SJCRH30 (cell line): ENCODE measurements at regions not wholly inside any gene's neighbourhood (a gene's known extent, or its start where the extent isn't known, plus 50 kb on each side); places are given as distances from the start of the nearest gene placed in this dataset.

Experiments used
- DNase-seq, 2 experiments: peaks; one replicate each; pipeline ENCODE4 v3.0.0-alpha.2; 2015 to 2020
- H3K27ac ChIP-seq: fragments of 250-450 bp; sonication (Bioruptor Pico); 2 replicates; pipeline ENCODE4 v1.5.1; 2020; ENCODE audit warnings: mild to moderate bottlenecking, moderate library complexity
- H3K27me3 ChIP-seq: fragments of 250-450 bp; sonication (Bioruptor Pico); 2 replicates; pipeline ENCODE4 v1.5.1; 2020; ENCODE audit warnings: mild to moderate bottlenecking, moderate library complexity
- H3K36me3 ChIP-seq: fragments of 250-450 bp; sonication (Bioruptor Pico); 2 replicates; pipeline ENCODE4 v1.5.1; 2020; ENCODE audit warnings: mild to moderate bottlenecking, moderate library complexity
- H3K4me1 ChIP-seq: fragments of 250-450 bp; sonication (Bioruptor Pico); 2 replicates; pipeline ENCODE4 v1.5.1; 2020; ENCODE audit warnings: mild to moderate bottlenecking, moderate library complexity
- H3K4me3 ChIP-seq: fragments of 250-450 bp; sonication (Bioruptor Pico); 2 replicates; pipeline ENCODE4 v1.5.1; 2020; ENCODE audit warnings: mild to moderate bottlenecking, moderate library complexity
- H3K9me3 ChIP-seq: fragments of 250-450 bp; sonication (Bioruptor Pico); replicated peaks from 2 replicates; pipeline ENCODE4 v1.5.1; 2020; ENCODE audit warnings: mild to moderate bottlenecking, moderate library complexity

GRCh38 chr6:82576284-82576683, 212.7 kb downstream of the TPBG start:
- no peak overlapping the region for H3K27ac ChIP-seq
- no peaks in the 10 kb centered on the region for H3K36me3 ChIP-seq
- peaks cover 9% of the 10 kb centered on the region for H3K9me3 ChIP-seq
- H3K4me3 ChIP-seq, result no peak overlapping the region
- peaks cover 19% of the 10 kb centered on the region for H3K4me1 ChIP-seq
- no peaks in the 10 kb centered on the region for H3K27me3 ChIP-seq
- no peak for DNase-seq

- Histone ChIP-seq H3K9me3 (no peaks in the 10 kb centered on the region), H3K27me3 (no peaks in the 10 kb centered on the region), H3K4me1 (peaks cover under 1% of the 10 kb centered on the region; the same call in 1 of the 2 replicates), H3K4me3 (no peak overlapping the region), H3K36me3 (no peaks in the 10 kb centered on the region), H3K27ac (no peak overlapping the region)
- DNase-seq, result no peak
Observed at GRCh38 chr6:82584194-82584695, 220.6 kb downstream of the TPBG start.

GRCh38 chr6:82584856-82585255, 221.2 kb downstream of the TPBG start:
- Histone ChIP-seq H3K27ac (no peak overlapping the region), H3K36me3 (no peaks in the 10 kb centered on the region), H3K9me3 (no peaks in the 10 kb centered on the region), H3K4me1 (peaks cover 5% of the 10 kb centered on the region; the same call in 1 of the 2 replicates), H3K27me3 (no peaks in the 10 kb centered on the region), H3K4me3 (no peak overlapping the region)
- DNase-seq, result no peak

GRCh38 chr6:82588020-82588419, 224.4 kb downstream of the TPBG start:
- no peaks in the 10 kb centered on the region for H3K9me3 ChIP-seq
- H3K4me1 ChIP-seq, result peaks cover 5% of the 10 kb centered on the region; the same call in 1 of the 2 replicates
- H3K27me3 ChIP-seq, result no peaks in the 10 kb centered on the region
- no peak overlapping the region for H3K4me3 ChIP-seq
- H3K36me3 ChIP-seq, result no peaks in the 10 kb centered on the region
- H3K27ac ChIP-seq, result no peak overlapping the region
- no peak for DNase-seq

GRCh38 chr6:82588859-82589412, 225.3 kb downstream of the TPBG start:
- Histone ChIP-seq H3K27ac (no peak overlapping the region), H3K9me3 (no peaks in the 10 kb centered on the region), H3K4me1 (peaks cover 5% of the 10 kb centered on the region; the same call in 1 of the 2 replicates), H3K4me3 (no peak overlapping the region), H3K27me3 (no peaks in the 10 kb centered on the region), H3K36me3 (no peaks in the 10 kb centered on the region)
- DNase-seq, result no peak

- DNase-seq, result peak; percentile 28 to 63
- Histone ChIP-seq H3K9me3 (no peaks in the 10 kb centered on the region), H3K27ac (no peak overlapping the region), H3K36me3 (no peaks in the 10 kb centered on the region), H3K4me3 (no peak overlapping the region), H3K27me3 (no peaks in the 10 kb centered on the region), H3K4me1 (peaks cover 5% of the 10 kb centered on the region; the same call in 1 of the 2 replicates)
Observed at GRCh38 chr6:82589509-82590206, 226.0 kb downstream of the TPBG start.

- Histone ChIP-seq H3K36me3 (no peaks in the 10 kb centered on the region), H3K27ac (no peak overlapping the region), H3K4me3 (no peak overlapping the region), H3K4me1 (no peaks in the 10 kb centered on the region), H3K9me3 (no peaks in the 10 kb centered on the region), H3K27me3 (no peaks in the 10 kb centered on the region)
- DNase-seq, result no peak
Observed at GRCh38 chr6:82597201-82597600, 233.6 kb downstream of the TPBG start.

- no peaks in the 10 kb centered on the region for H3K4me1 ChIP-seq
Observed at GRCh38 chr6:82602776-82603175, 239.2 kb downstream of the TPBG start.

GRCh38 chr6:82603871-82604270, 240.3 kb downstream of the TPBG start:
- Histone ChIP-seq H3K9me3 (no peaks in the 10 kb centered on the region), H3K4me1 (no peaks in the 10 kb centered on the region), H3K27me3 (no peaks in the 10 kb centered on the region), H3K4me3 (no peak overlapping the region), H3K36me3 (no peaks in the 10 kb centered on the region; the same call in 1 of the 2 replicates), H3K27ac (no peak overlapping the region)
- no peak for DNase-seq

More at GRCh38 chr6:82602776-82603175, 239.2 kb downstream of the TPBG start:
- no peaks in the 10 kb centered on the region for H3K9me3 ChIP-seq
- no peaks in the 10 kb centered on the region for H3K27me3 ChIP-seq
- DNase-seq, result no peak
- H3K36me3 ChIP-seq, result no peaks in the 10 kb centered on the region; the same call in 1 of the 2 replicates
- H3K27ac ChIP-seq, result no peak overlapping the region
- H3K4me3 ChIP-seq, result no peak overlapping the region

- H3K4me3 ChIP-seq, result no peak overlapping the region
- H3K4me1 ChIP-seq, result peaks cover 19% of the 10 kb centered on the region
- no peak for DNase-seq
- H3K27ac ChIP-seq, result no peak overlapping the region
- no peaks in the 10 kb centered on the region for H3K27me3 ChIP-seq
- no peaks in the 10 kb centered on the region for H3K9me3 ChIP-seq
- H3K36me3 ChIP-seq, result no peaks in the 10 kb centered on the region
Observed at GRCh38 chr6:82607998-82608725, 244.5 kb downstream of the TPBG start.

GRCh38 chr6:82608781-82609180, 245.2 kb downstream of the TPBG start:
- Histone ChIP-seq H3K4me1 (peaks cover 25% of the 10 kb centered on the region), H3K4me3 (no peak overlapping the region), H3K36me3 (no peaks in the 10 kb centered on the region), H3K9me3 (no peaks in the 10 kb centered on the region), H3K27ac (no peak overlapping the region), H3K27me3 (no peaks in the 10 kb centered on the region)
- DNase-seq, result no peak

GRCh38 chr6:82611751-82612150, 248.1 kb downstream of the TPBG start:
- Histone ChIP-seq H3K27ac (peak overlapping the region; percentile 87), H3K36me3 (no peaks in the 10 kb centered on the region), H3K9me3 (no peaks in the 10 kb centered on the region), H3K4me1 (peaks cover 36% of the 10 kb centered on the region), H3K27me3 (no peaks in the 10 kb centered on the region), H3K4me3 (no peak overlapping the region)
- peak; percentile 17 to 69 for DNase-seq

GRCh38 chr6:82612475-82613039, 248.9 kb downstream of the TPBG start:
- Histone ChIP-seq H3K27ac (peak overlapping the region; percentile 87), H3K36me3 (no peaks in the 10 kb centered on the region), H3K4me1 (peaks cover 36% of the 10 kb centered on the region), H3K27me3 (no peaks in the 10 kb centered on the region), H3K4me3 (no peak overlapping the region), H3K9me3 (no peaks in the 10 kb centered on the region)
- peak; percentile 79 to 90 for DNase-seq

- DNase-seq, result peak; percentile 11 to 45
- Histone ChIP-seq H3K36me3 (no peaks in the 10 kb centered on the region), H3K27ac (peak overlapping the region; percentile 7; the same call in 1 of the 2 replicates), H3K4me1 (peaks cover 36% of the 10 kb centered on the region), H3K9me3 (no peaks in the 10 kb centered on the region), H3K27me3 (no peaks in the 10 kb centered on the region), H3K4me3 (no peak overlapping the region)
Observed at GRCh38 chr6:82614518-82614917, 250.9 kb downstream of the TPBG start.
